ENCODE measurements at regions not wholly inside any gene's neighbourhood (a gene's known extent, or its start where the extent isn't known, plus 50 kb on each side); places are given as distances from the start of the nearest gene placed in this dataset.

GRCh38 chr1:219506473-219506899 lies 106.4 kb downstream of the ZC3H11B start:
- no peaks in the 10 kb centered on the region for H3K9me3 ChIP-seq (ENCODE audit: control insufficient read depth, insufficient read depth, low read depth, low read length)
- H3K4me1 ChIP-seq (ENCODE audit: control insufficient read depth, insufficient read depth, low read length), result no peaks in the 10 kb centered on the region
- POLR2A ChIA-PET, result no interaction called here
- TF ChIP-seq ZNF837 (tag by site-specific recombination; IDR thresholded peaks at IDR 0.05), result no peak
- TF ChIP-seq BCL6B (tag by site-specific recombination; IDR thresholded peaks at IDR 0.05), result no peak
- TF ChIP-seq ZBTB8A (tag by site-specific recombination; IDR thresholded peaks at IDR 0.05), result no peak
- TF ChIP-seq SCRT1 (tag by site-specific recombination; IDR thresholded peaks at IDR 0.05; ENCODE audit: borderline replicate concordance), result no peak
- TF ChIP-seq ZIC2 (tag by site-specific recombination; IDR thresholded peaks at IDR 0.05), result peak; percentile 65; the same call in 1 of the 2 replicates
- TF ChIP-seq KLF10 (tag by site-specific recombination; IDR thresholded peaks at IDR 0.05), result no peak
- TF ChIP-seq ZFP69B (tag by site-specific recombination; IDR thresholded peaks at IDR 0.05), result no peak
- no peak for TF ChIP-seq PATZ1 (tag by site-specific recombination; IDR thresholded peaks at IDR 0.05)
- no peak for TF ChIP-seq REST (tag by site-specific recombination; IDR thresholded peaks at IDR 0.05)
- no peak for TF ChIP-seq KLF8 (tag by site-specific recombination; IDR thresholded peaks at IDR 0.05)
- TF ChIP-seq ZNF701 (tag by site-specific recombination; IDR thresholded peaks at IDR 0.05), result no peak
- peak; percentile 52; the same call in 1 of the 2 replicates for TF ChIP-seq ZBTB17 (tag by site-specific recombination; IDR thresholded peaks at IDR 0.05)
- no peak for TF ChIP-seq ZNF2 (tag by site-specific recombination; IDR thresholded peaks at IDR 0.05)
- TF ChIP-seq ZNF513 (tag by site-specific recombination; IDR thresholded peaks at IDR 0.05), result no peak
- H3K27ac ChIP-seq (ENCODE audit: extremely low read depth, low read depth, low read length), result no peak overlapping the region
- CTCF ChIA-PET, result no interaction called here
- H3K4me3 ChIP-seq (ENCODE audit: low read depth, low read length), result no peak overlapping the region
- no peaks in the 10 kb centered on the region for H3K36me3 ChIP-seq (ENCODE audit: control insufficient read depth in 2 of 2, insufficient read depth in 1 of 2, low read length in 2 of 2)

GRCh38 chr1:219505886-219506285 lies 107.0 kb downstream of the ZC3H11B start:
- H3K4me1 ChIP-seq (ENCODE audit: control insufficient read depth, insufficient read depth, low read length), result no peaks in the 10 kb centered on the region
- CTCF ChIA-PET, result interaction anchor here (0.7 kb wide), 1 partner anchor 12 kb away, joined by 3 read pairs; no protein-coding TSS in a partner anchor
- POLR2A ChIA-PET, result no interaction called here
- no peak overlapping the region for H3K27ac ChIP-seq (ENCODE audit: extremely low read depth, low read depth, low read length)
- H3K36me3 ChIP-seq (ENCODE audit: control insufficient read depth in 2 of 2, insufficient read depth in 1 of 2, low read length in 2 of 2), result no peaks in the 10 kb centered on the region
- no peaks in the 10 kb centered on the region for H3K9me3 ChIP-seq (ENCODE audit: control insufficient read depth, insufficient read depth, low read depth, low read length)
- no peak overlapping the region for H3K4me3 ChIP-seq (ENCODE audit: low read depth, low read length)
- TF ChIP-seq ZNF76 (tag by site-specific recombination; IDR thresholded peaks at IDR 0.05; ENCODE audit: borderline replicate concordance, low read depth) (no peak), CTCF (tag by site-specific recombination; IDR thresholded peaks at IDR 0.05) (no peak), ZBTB48 (tag by site-specific recombination; IDR thresholded peaks at IDR 0.05) (no peak), ZNF670 (tag by site-specific recombination; IDR thresholded peaks at IDR 0.05; ENCODE audit: low read depth) (no peak), ZNF140 (tag by site-specific recombination; IDR thresholded peaks at IDR 0.05) (no peak), ZNF398 (tag by site-specific recombination; IDR thresholded peaks at IDR 0.05) (no peak), GLIS2 (tag by site-specific recombination; IDR thresholded peaks at IDR 0.05) (no peak), ZNF449 (tag by site-specific recombination; IDR thresholded peaks at IDR 0.05) (no peak)
